Astrocyte (in vitro differentiated cells and primary cell): ENCODE measurements at regions not wholly inside any gene's neighbourhood (a gene's known extent, or its start where the extent isn't known, plus 50 kb on each side); places are given as distances from the start of the nearest gene placed in this dataset.

Experiments used
- DNase-seq: peaks from one replicate; pipeline ENCODE4 v3.0.0-alpha.2; 2010; ENCODE audit warnings: low read depth
- FAIRE-seq: peaks from 2 replicates; lab custom pipeline; 2011; peaks lifted over from hg19 to GRCh38; lab: Jason Lieb, UNC
- H2AFZ ChIP-seq: 2 replicates; pipeline ENCODE4 v1.6.0; 2012; ENCODE audit warnings: low read depth, low read length, inconsistent platforms
- H3K27ac ChIP-seq: 2 replicates; pipeline ENCODE4 v1.5.1; 2011; ENCODE audit warnings: low read depth, low read length, inconsistent platforms
- H3K27me3 ChIP-seq: 2 replicates; pipeline ENCODE4 v1.6.0; 2011; ENCODE audit warnings: low read length, inconsistent platforms; ENCODE audit not compliant: insufficient read depth
- H3K36me3 ChIP-seq: 2 replicates; pipeline ENCODE4 v1.5.1; 2011; ENCODE audit warnings: low read length, inconsistent platforms; ENCODE audit not compliant: insufficient read depth
- H3K4me1 ChIP-seq: 2 replicates; pipeline ENCODE4 v1.5.1; 2011; ENCODE audit warnings: low read length, inconsistent platforms; ENCODE audit not compliant: insufficient read depth
- H3K4me2 ChIP-seq: 2 replicates; pipeline ENCODE4 v1.6.0; 2012; ENCODE audit warnings: low read length, inconsistent platforms
- H3K4me3 ChIP-seq: 2 replicates; pipeline ENCODE4 v1.5.1; 2011; ENCODE audit warnings: low read depth, mild to moderate bottlenecking, low read length, inconsistent platforms; ENCODE audit not compliant: insufficient read depth
- H3K79me2 ChIP-seq: 2 replicates; pipeline ENCODE4 v1.6.0; 2012; ENCODE audit warnings: mild to moderate bottlenecking, low read length, inconsistent platforms; ENCODE audit not compliant: insufficient read depth
- H3K9ac ChIP-seq: 2 replicates; pipeline ENCODE4 v1.6.0; 2012; ENCODE audit warnings: mild to moderate bottlenecking, low read length, inconsistent platforms
- H3K9me3 ChIP-seq: 2 replicates; pipeline ENCODE4 v1.5.1; 2012; ENCODE audit warnings: low read depth, mild to moderate bottlenecking, low read length, inconsistent platforms; ENCODE audit not compliant: insufficient read depth
- H4K20me1 ChIP-seq: 2 replicates; pipeline ENCODE4 v1.6.0; 2012; ENCODE audit warnings: low read length, inconsistent platforms; ENCODE audit not compliant: insufficient read depth
- H3K27ac Mint-ChIP-seq: one replicate; pipeline ENCODE4 v1.8.0; 2021; ENCODE audit warnings: mild to moderate bottlenecking, mixed read lengths; ENCODE audit not compliant: unreplicated experiment
- H3K27me3 Mint-ChIP-seq: one replicate; pipeline ENCODE4 v1.8.0; 2021; ENCODE audit warnings: low read depth, mixed read lengths; ENCODE audit not compliant: unreplicated experiment
- H3K36me3 Mint-ChIP-seq: one replicate; pipeline ENCODE4 v1.8.0; 2021; ENCODE audit warnings: low read depth, mixed read lengths; ENCODE audit not compliant: unreplicated experiment
- H3K4me1 Mint-ChIP-seq: one replicate; pipeline ENCODE4 v1.8.0; 2021; ENCODE audit warnings: low read depth, mixed read lengths; ENCODE audit not compliant: unreplicated experiment
- H3K4me3 Mint-ChIP-seq: one replicate; pipeline ENCODE4 v1.8.0; 2021; ENCODE audit warnings: mild to moderate bottlenecking, moderate library complexity, mixed read lengths; ENCODE audit not compliant: unreplicated experiment
- H3K9me3 Mint-ChIP-seq: one replicate; pipeline ENCODE4 v1.8.0; 2021; ENCODE audit warnings: mild to moderate bottlenecking, mixed read lengths; ENCODE audit not compliant: unreplicated experiment
- CTCF ChIP-seq: IDR thresholded peaks from 2 replicates; pipeline ENCODE4 v1.5.1; 2011; ENCODE audit warnings: low read depth, mild to moderate bottlenecking, inconsistent platforms, low read length, moderate library complexity; ENCODE audit not compliant: insufficient read depth
- EZH2 ChIP-seq: IDR thresholded peaks from 2 replicates; pipeline ENCODE4 v1.6.1; 2012; ENCODE audit warnings: mild to moderate bottlenecking, low read length, inconsistent platforms; ENCODE audit not compliant: insufficient read depth

GRCh38 chr6:25026723-25027122 is 91.0 kb upstream of the RIPOR2 start:
- H2AFZ ChIP-seq = no peak overlapping the region
- FAIRE-seq = no peak
- no peak for DNase-seq

GRCh38 chr6:25027221-25027916 is 91.6 kb upstream of the RIPOR2 start:
- no peak overlapping the region for H2AFZ ChIP-seq
- FAIRE-seq = no peak
- H3K27me3 ChIP-seq = no peaks in the 10 kb centered on the region

More at GRCh38 chr6:25026723-25027122, 91.0 kb upstream of the RIPOR2 start:
- Mint-ChIP-seq H3K27me3 (no peaks in the 10 kb centered on the region), H3K27ac (no peak overlapping the region), H3K36me3 (no peaks in the 10 kb centered on the region), H3K4me1 (peaks cover 11% of the 10 kb centered on the region), H3K4me3 (no peak overlapping the region), H3K9me3 (no peaks in the 10 kb centered on the region)
- H4K20me1 ChIP-seq = no peaks in the 10 kb centered on the region
- no peaks in the 10 kb centered on the region for H3K9me3 ChIP-seq
- no peak overlapping the region for H3K4me3 ChIP-seq
- TF ChIP-seq CTCF (no peak), EZH2 (no peak)
- H3K36me3 ChIP-seq = no peaks in the 10 kb centered on the region
- no peak overlapping the region for H3K4me2 ChIP-seq
- no peak overlapping the region for H3K27ac ChIP-seq
- H3K9ac ChIP-seq = no peak overlapping the region
- no peaks in the 10 kb centered on the region for H3K79me2 ChIP-seq
- H3K27me3 ChIP-seq = no peaks in the 10 kb centered on the region
- H3K4me1 ChIP-seq = no peaks in the 10 kb centered on the region

More at GRCh38 chr6:25027221-25027916, 91.6 kb upstream of the RIPOR2 start:
- Mint-ChIP-seq H3K36me3 (no peaks in the 10 kb centered on the region), H3K4me1 (peaks cover 11% of the 10 kb centered on the region), H3K4me3 (no peak overlapping the region), H3K27ac (no peak overlapping the region), H3K9me3 (no peaks in the 10 kb centered on the region), H3K27me3 (no peaks in the 10 kb centered on the region)
- no peaks in the 10 kb centered on the region for H4K20me1 ChIP-seq
- no peak overlapping the region for H3K4me3 ChIP-seq
- H3K9me3 ChIP-seq = no peaks in the 10 kb centered on the region
- no peaks in the 10 kb centered on the region for H3K4me1 ChIP-seq
- H3K79me2 ChIP-seq = no peaks in the 10 kb centered on the region
- H3K36me3 ChIP-seq = no peaks in the 10 kb centered on the region
- DNase-seq = no peak
- no peak overlapping the region for H3K4me2 ChIP-seq
- no peak overlapping the region for H3K9ac ChIP-seq
- no peak for TF ChIP-seq EZH2
- TF ChIP-seq CTCF = no peak
- H3K27ac ChIP-seq = no peak overlapping the region
